ENCODE measurements at regions not wholly inside any gene's neighbourhood (a gene's known extent, or its start where the extent isn't known, plus 50 kb on each side); places are given as distances from the start of the nearest gene placed in this dataset.

- Histone ChIP-seq H2BK5ac (ENCODE audit: insufficient read length, low read length) (no peak overlapping the region), H3T11ph (ENCODE audit: low read length) (no peak overlapping the region), H3K9me3 (ENCODE audit: control insufficient read depth, low read depth, low read length) (no peaks in the 10 kb centered on the region), H3K79me1 (ENCODE audit: insufficient read depth, low read depth, low read length, poor library complexity, severe bottlenecking) (no peaks in the 10 kb centered on the region), H2AFZ (ENCODE audit: low read length) (no peak overlapping the region), H3K4ac (ENCODE audit: low read depth, low read length) (no peak overlapping the region), H3K4me2 (ENCODE audit: insufficient read depth, insufficient read length, low read length) (no peak overlapping the region), H3K9ac (ENCODE audit: extremely low read depth, insufficient read length, low read length) (no peak overlapping the region), H3K27ac (ENCODE audit: insufficient read length, low read depth, low read length) (no peak overlapping the region), H4K20me1 (ENCODE audit: control insufficient read depth, insufficient read depth, insufficient read length) (no peaks in the 10 kb centered on the region), H4K8ac (replicated peaks; ENCODE audit: insufficient read length, low read depth, low read length) (no peak overlapping the region), H3K4me1 (ENCODE audit: insufficient read depth, low read length) (no peaks in the 10 kb centered on the region), H2BK20ac (ENCODE audit: low read depth, low read length, poor library complexity, severe bottlenecking) (no peak overlapping the region), H4K5ac (ENCODE audit: insufficient read length, low read depth, low read length) (no peak overlapping the region), H2BK15ac (ENCODE audit: low read depth, low read length) (no peak overlapping the region), H3K27me3 (ENCODE audit: insufficient read depth, low read length) (no peaks in the 10 kb centered on the region), H3K56ac (ENCODE audit: insufficient read length, low read depth, low read length) (no peak overlapping the region), H2AK5ac (ENCODE audit: insufficient read length, low read length) (no peak overlapping the region), H2BK120ac (ENCODE audit: low read depth, low read length, poor library complexity, severe bottlenecking) (no peak overlapping the region), H3K79me2 (ENCODE audit: insufficient read depth, low read length) (no peaks in the 10 kb centered on the region), H3K14ac (ENCODE audit: insufficient read depth, low read length) (no peak overlapping the region), H2BK12ac (ENCODE audit: insufficient read length, low read depth, low read length) (no peak overlapping the region), H3K23me2 (ENCODE audit: insufficient read length, low read depth, low read length, poor library complexity, severe bottlenecking) (no peaks in the 10 kb centered on the region), H4K91ac (ENCODE audit: insufficient read length, low read depth, low read length) (no peak overlapping the region), H3K23ac (ENCODE audit: insufficient read length, low read depth, low read length) (no peak overlapping the region), H3K18ac (ENCODE audit: insufficient read length, low read depth, low read length) (no peak overlapping the region)
- Mint-ChIP-seq H3K9me3 (peaks cover 0 to 2% of the 10 kb centered on the region in 2 experiments; a peak in 1 of 5 replicates), H3K36me3 (ENCODE audit: insufficient read depth in 1 of 3, low read depth in 3 of 3) (no peaks in the 10 kb centered on the region), H3K27me3 (ENCODE audit: low read depth) (no peaks in the 10 kb centered on the region), H3K4me1 (no peaks in the 10 kb centered on the region), H3K4me3 (no peak overlapping the region), H3K27ac (no peak overlapping the region)
- TF ChIP-seq, protein P1, sequence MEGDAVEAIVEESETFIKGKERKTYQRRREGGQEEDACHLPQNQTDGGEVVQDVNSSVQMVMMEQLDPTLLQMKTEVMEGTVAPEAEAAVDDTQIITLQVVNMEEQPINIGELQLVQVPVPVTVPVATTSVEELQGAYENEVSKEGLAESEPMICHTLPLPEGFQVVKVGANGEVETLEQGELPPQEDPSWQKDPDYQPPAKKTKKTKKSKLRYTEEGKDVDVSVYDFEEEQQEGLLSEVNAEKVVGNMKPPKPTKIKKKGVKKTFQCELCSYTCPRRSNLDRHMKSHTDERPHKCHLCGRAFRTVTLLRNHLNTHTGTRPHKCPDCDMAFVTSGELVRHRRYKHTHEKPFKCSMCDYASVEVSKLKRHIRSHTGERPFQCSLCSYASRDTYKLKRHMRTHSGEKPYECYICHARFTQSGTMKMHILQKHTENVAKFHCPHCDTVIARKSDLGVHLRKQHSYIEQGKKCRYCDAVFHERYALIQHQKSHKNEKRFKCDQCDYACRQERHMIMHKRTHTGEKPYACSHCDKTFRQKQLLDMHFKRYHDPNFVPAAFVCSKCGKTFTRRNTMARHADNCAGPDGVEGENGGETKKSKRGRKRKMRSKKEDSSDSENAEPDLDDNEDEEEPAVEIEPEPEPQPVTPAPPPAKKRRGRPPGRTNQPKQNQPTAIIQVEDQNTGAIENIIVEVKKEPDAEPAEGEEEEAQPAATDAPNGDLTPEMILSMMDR (conservative IDR thresholded peaks at IDR 0.05) = no peak
- no CpG with 5 or more reads among the region's 2 CpGs for WGBS (ENCODE audit: extremely low coverage, insufficient read length, low lambda C conversion rate)
- DNase-seq = no peak
Observed at GRCh38 chr13:64186503-64187250, 2771.0 kb upstream of the PCDH20 start.
